ENCODE measurements at regions not wholly inside any gene's neighbourhood (a gene's known extent, or its start where the extent isn't known, plus 50 kb on each side); places are given as distances from the start of the nearest gene placed in this dataset.

DNA sequence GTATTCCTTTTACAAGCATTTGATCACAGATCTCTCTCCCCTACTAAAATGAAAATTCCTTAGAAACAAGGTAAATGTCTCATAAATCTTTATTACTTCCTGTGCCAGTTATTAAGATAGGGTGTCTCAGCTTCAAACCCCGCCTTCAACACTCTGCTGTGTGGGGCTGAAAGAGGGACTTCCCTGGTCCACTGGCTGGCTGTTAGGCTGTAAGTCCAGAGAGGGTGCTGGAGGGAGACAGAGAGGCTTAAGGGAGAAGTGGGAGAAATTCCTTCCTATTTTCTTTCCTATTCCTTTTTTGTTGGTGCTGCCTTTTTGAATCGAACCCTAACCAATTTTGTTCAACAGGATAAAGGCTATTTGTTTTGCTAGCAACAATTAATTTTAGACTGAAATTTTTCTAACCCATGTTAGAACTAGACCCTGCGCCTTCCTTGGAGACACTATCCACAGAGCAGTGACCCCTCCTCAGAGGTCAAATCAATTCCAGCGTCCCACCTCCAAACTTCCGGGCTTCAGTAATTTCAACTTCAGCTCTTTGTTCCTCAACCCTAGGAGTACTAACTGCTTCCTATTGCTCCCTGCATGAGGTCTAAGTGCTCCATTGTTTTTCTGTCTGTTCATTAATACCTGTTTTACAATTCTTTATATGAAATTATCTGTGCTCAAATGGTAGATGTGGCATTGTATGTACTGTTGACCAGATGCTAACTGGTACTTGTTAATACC, 207.5 kb upstream of the OPRM1 start:
- TF ChIP-seq, protein P1, sequence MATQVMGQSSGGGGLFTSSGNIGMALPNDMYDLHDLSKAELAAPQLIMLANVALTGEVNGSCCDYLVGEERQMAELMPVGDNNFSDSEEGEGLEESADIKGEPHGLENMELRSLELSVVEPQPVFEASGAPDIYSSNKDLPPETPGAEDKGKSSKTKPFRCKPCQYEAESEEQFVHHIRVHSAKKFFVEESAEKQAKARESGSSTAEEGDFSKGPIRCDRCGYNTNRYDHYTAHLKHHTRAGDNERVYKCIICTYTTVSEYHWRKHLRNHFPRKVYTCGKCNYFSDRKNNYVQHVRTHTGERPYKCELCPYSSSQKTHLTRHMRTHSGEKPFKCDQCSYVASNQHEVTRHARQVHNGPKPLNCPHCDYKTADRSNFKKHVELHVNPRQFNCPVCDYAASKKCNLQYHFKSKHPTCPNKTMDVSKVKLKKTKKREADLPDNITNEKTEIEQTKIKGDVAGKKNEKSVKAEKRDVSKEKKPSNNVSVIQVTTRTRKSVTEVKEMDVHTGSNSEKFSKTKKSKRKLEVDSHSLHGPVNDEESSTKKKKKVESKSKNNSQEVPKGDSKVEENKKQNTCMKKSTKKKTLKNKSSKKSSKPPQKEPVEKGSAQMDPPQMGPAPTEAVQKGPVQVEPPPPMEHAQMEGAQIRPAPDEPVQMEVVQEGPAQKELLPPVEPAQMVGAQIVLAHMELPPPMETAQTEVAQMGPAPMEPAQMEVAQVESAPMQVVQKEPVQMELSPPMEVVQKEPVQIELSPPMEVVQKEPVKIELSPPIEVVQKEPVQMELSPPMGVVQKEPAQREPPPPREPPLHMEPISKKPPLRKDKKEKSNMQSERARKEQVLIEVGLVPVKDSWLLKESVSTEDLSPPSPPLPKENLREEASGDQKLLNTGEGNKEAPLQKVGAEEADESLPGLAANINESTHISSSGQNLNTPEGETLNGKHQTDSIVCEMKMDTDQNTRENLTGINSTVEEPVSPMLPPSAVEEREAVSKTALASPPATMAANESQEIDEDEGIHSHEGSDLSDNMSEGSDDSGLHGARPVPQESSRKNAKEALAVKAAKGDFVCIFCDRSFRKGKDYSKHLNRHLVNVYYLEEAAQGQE (IDR thresholded peaks at IDR 0.05; ENCODE audit: insufficient read depth in 1 of 2, low read depth in 2 of 2, low read length in 2 of 2), result no peak
- no peak for TF ChIP-seq POLR2AphosphoS5 (IDR thresholded peaks at IDR 0.05; ENCODE audit: low read depth, low read length)
- no peak for TF ChIP-seq SIN3A (IDR thresholded peaks at IDR 0.05; ENCODE audit: borderline replicate concordance, insufficient read depth, low read length)
- TF ChIP-seq TAF1 (IDR thresholded peaks at IDR 0.05; ENCODE audit: borderline replicate concordance, insufficient read depth, low read length), result no peak
- no peak for TF ChIP-seq FOXP2 (optimal IDR thresholded peaks at IDR 0.05; ENCODE audit: borderline replicate concordance, extremely low read depth, extremely low read length, insufficient read depth)

All from PFSK-1 (cell line).